NCI-H345 (cell line): ENCODE measurements at regions not wholly inside any gene's neighbourhood (a gene's known extent, or its start where the extent isn't known, plus 50 kb on each side); places are given as distances from the start of the nearest gene placed in this dataset.
"Not testable (repeated sequence)": the region's sequence is repeated elsewhere in the genome, so short reads cannot be mapped to it uniquely, and the experiment has no call there.

Source experiments
- DNase-seq: peaks from one replicate; lab custom pipeline; 2025; lab: John Stamatoyannopoulos, UW

DNA sequence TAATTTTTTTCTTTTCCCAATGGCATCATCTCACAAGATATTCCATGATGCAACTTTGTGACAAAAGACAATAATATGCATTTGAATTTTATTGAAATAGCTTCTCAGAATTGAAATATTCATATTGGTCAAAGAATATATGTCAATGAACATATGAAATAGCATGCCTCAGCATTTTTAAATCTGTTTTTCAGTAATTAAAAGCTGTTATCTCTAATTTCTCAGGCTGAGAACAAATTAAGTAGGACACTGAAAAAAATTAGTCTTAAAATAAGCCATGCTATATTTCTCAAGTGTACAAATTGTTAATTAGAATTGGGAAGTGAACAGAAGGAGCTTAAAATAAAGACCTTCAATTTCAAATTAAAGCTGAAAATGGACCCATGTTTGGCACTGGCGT is 570.1 kb downstream of the MFSD1 start:
- DNase-seq: no peak

GRCh38 chr3:159378396-159379194 is 576.7 kb downstream of the MFSD1 start:
- no peak for DNase-seq

DNA sequence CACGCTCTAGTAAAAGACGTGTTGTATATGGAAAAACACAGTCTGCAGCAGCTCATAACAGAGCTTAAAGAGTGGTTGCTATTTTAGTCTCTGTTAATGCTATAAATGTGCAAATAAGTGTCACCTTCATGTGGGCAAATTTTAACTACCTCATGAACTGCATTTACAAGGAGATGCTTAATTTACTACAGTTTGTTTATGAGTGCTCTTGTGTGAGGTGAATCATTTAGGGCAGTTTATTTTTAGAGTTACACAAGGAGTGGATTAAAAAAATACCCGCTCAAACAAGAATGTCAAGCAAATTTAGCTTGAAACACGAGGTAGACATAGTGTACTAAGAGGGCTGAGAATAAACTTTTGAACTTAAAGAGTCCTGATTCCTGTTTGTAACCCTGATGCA is 579.0 kb downstream of the MFSD1 start:
- DNase-seq: no peak

DNA sequence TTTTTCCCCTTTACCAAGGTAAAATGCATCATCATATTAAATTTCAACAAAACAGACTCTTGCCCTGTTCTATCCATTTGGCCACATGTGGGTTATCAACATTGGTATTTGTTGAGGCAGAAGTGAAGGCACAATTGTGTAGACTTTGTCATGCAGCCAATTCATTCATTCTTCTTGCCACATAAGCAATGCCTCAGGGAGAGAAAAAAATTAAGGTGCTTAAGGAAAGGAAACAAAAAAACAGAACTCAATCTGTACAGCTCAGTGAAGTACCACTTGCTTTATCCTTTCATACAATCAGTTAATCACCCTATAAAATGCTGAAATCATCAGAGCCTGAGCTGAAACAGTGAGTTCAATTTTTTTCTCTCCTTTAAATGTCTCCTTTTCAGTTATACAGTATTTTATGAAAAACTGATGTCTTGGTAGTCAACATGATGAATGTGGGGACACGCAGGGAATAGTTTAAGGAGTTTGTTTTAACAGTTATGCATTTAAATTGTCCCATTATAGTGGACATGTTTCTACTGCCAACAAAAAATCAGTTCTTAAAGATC is 588.9 kb downstream of the MFSD1 start:
- DNase-seq: no peak

DNA sequence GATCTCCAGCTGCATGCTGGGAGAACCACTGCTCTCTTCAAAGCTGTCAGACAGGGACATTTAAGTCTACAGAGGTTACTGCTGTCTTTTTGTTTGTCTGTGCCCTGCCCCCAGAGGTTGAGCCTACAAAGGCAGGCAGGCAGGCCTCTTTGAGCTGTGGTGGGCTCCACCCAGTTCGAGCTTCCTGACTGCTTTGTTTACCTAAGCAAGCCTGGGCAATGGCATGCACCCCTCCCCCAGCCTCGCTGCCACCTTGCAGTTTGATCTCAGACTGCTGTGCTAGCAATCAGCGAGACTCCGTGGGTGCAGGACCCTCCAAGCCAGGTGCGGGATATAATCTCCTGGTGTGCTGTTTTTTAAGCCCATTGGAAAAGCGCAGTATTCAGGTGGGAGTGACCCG is 591.0 kb upstream of the IL12A start:
- DNase-seq: not testable (repeated sequence)

GRCh38 chr3:159401069-159401468 is 587.6 kb upstream of the IL12A start:
- DNase-seq: no peak

DNA sequence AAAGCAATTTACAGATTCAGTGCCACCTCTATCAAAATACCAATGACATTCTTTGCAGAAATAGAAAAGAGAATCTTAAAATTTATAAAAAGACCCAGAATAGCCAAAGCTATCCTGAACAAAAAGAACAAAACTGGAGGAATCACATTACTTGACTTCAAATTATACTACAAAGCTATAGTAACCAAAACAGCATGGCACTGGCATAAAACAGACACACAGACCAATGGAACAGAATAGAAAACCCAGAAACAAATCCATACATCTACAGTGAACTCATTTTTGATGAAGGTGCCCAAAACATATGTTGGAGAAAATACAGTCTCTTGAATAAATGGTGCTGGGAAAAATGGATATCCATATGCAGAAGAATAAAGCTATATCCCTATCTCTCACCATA is 578.9 kb upstream of the IL12A start:
- DNase-seq: not testable (repeated sequence)

DNA sequence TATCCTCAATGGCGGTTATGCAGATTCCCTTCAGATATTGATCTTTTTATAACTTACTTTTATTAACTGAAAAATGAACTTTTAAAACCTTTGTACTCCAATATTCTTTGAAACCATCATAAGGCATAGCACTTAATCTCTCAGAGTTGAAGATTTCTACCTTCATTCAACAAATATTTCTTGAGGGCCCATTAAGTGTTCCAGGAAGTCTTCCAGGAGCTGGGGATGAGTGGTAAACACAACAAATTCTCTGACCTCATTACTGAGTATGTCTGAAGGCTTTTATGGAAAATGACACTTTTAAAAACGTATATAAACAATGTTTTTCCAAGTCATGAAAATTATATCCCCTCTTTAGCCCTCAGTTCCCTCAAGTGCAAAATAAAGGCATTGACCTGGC is 575.3 kb upstream of the IL12A start:
- DNase-seq: no peak

DNA sequence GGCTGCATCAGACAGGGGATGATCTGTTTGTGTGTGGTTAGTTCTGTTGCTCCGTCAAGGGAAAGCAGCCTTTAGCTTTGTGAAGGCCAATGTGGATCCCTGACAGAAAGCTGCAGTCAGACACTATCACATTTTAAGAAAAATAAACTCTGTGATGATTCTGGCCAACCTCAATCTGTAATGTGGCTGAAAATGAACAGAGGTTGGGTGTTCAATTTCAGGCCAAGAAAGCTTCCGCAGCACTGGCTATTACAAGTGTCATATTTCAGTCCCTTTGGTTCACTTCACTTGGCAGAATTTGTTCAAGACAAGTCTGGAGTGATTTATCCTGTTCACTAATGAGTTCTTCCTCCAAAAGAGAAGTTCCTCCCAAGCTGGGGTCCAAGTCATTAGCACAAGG is 571.8 kb upstream of the IL12A start:
- no peak for DNase-seq

DNA sequence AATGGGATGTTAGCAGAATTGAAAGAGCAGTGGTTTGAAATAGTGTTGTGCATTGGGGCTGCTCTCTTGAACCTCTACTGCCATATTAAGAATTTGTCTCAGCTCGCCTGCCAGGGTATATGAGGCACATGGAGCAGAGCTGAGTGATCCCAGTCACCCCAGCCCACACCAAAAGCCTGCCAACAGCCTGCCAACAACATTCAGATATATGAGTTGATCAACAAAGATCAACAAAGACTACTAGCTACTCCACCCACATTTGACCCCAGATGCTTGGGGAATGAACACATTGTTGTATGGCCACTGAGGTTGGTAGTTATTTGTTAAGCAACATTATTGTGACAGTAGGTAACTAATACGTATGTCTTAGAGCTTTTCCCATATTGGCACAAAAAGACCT is 570.9 kb upstream of the IL12A start:
- DNase-seq: no peak

DNA sequence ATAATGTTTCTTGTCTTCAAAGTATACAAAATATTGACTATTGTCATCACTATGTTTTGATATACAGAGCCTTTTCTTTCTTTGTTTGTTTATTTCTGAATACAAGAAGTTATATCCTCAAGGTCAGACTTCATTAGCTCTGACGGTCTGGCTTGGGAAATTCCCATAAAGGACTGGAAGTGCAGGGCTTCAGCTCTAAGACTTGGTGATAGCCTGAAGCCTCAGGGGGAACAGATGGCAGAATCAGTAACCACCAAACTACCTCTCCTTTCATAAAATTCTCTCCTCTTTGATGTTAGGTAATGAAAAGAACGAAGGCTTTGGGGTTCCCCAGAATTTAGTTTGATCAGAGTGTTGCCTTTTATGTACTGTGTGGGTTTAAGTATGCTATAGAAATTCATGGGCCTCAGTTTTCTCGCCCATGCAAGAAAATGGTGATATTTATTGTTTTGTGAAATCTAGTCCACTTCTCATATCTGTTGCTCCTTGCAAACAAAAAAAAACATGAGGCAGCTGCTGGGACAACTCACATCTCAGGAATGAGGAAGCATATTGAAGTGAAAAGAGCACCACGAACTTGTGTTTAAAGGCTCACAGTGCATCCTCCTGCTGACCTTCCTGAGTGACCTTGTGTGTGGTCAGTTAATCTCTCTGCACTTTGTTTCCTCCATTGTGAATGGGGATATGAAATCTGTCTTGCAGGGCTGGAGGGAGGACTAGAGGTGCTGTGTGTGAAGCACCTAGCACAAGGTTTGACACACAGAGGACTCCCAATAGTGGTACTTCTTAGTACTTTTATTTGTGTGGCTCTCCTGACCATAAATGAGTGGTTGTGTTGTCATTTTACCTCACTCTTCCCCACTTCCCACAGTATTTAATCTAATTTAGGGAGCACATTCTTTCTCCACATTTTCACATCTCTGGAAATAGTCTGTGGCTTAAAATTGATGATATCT is 569.8 kb upstream of the IL12A start:
- DNase-seq: no peak

- DNase-seq: no peak
These were observed 558.9 kb upstream of the IL12A start for GRCh38 chr3:159429702-159430101.

- no peak for DNase-seq
These were observed 555.8 kb upstream of the IL12A start for GRCh38 chr3:159432682-159433340.

DNA sequence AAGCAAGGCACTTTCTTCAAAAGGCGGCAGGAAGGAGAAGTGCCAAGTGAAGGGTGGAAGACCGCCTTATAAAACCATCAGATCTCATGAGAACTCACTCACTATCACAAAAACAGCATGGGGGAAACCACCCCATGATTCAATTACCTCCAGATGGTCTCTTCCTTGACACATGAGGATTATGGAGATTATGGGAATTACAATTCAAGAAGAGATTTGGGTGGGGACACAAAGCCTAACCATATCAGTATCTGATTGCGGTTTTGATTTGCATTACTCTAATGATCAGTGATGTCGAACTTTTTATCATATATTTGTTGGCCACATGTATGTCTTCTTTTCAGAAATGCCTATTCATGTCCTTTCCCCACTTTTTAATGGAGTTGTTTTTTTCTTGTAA is 549.3 kb upstream of the IL12A start:
- DNase-seq: no peak

- DNase-seq: no peak
These were observed 547.4 kb upstream of the IL12A start for GRCh38 chr3:159441279-159441678.

DNA sequence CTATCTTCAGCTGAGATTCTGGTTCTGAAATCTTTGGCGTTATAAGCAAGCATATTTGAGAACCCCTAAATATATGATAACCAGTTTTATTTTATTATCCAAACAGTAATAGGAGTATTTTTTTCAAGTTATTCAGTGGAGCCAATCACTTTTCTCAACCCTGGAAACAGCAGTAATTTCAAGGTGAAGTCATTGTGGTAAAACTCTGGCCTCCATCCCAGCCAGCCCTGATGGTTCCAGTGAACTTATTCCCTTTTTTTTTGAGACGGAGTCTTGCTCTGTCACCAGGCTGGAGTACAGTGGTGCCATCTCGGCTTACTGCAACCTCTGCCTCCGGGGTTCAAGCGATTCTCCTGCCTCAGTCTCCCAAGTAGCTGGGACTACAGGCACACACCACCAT is 545.4 kb upstream of the IL12A start:
- no peak for DNase-seq

DNA sequence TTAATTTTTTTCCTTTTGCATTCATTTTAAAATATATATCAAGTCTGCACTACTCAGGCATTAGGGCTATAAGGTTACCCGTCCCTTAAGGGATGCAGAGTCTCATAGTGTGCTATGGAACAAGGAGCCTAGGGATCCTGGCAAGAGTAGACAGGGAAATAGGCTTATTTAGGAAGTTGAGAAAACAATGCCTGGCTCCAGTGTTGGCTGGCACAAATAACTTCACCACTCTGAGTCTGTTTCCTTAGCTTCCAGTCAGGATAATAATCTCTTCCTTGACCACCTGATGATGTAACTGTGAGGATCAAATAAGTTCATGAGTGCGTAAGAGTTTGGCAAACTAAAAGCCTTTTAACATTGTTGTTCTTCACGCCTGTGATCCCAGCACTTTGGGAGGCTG is 540.8 kb upstream of the IL12A start:
- DNase-seq: no peak

- DNase-seq: no peak
These were observed 539.7 kb upstream of the IL12A start for GRCh38 chr3:159448902-159449301.

DNA sequence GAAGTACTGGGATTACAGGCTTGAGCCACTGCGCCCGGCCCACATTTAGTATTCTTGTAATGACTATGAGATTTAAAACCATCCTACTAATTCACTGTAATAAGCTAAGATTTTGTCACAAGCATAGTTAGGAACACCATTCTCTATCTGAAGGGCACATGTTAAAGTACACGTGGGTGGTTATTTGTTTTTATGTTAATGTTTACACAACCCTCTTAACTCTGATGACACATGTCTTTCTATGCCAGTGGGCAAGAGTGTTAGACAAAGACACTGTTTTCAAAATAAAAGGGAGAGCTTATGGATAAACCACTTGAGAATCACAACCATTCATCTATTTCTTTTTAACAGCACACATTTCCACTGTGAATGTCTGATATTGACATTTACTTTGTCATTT is 537.6 kb upstream of the IL12A start:
- DNase-seq: peak; percentile 83

GRCh38 chr3:159451482-159451881 is 537.2 kb upstream of the IL12A start:
- peak; percentile 53 for DNase-seq

GRCh38 chr3:159453036-159453435 is 535.6 kb upstream of the IL12A start:
- no peak for DNase-seq

GRCh38 chr3:159453945-159454344 is 534.7 kb upstream of the IL12A start:
- no peak for DNase-seq
